HepG2 (cell line): ENCODE measurements at regions not wholly inside any gene's neighbourhood (a gene's known extent, or its start where the extent isn't known, plus 50 kb on each side); places are given as distances from the start of the nearest gene placed in this dataset.

ENCODE experiments used
- ADNP ChIP-seq: sonication (generic); formaldehyde crosslinking; IDR thresholded peaks from 2 replicates; pipeline ENCODE4 v1.4.0; 2020; ENCODE audit warnings: missing genetic modification reagents
- ARNTL ChIP-seq: sonication (generic); formaldehyde crosslinking; IDR thresholded peaks from 2 replicates; pipeline ENCODE4 v1.4.0; 2020; ENCODE audit warnings: mild to moderate bottlenecking, missing genetic modification reagents
- ATF4 ChIP-seq, 2 experiments: fragments of 450-650 bp in 1 of 2; sonication (generic) in 1 of 2; formaldehyde crosslinking; IDR thresholded peaks; 2 replicates each; pipeline versions ENCODE4 v1.5.0 to v1.8.0; 2020 to 2022; ENCODE audit warnings: mild to moderate bottlenecking in 1 of 2, missing genetic modification reagents in 1 of 2
- CENPX ChIP-seq: sonication (generic); formaldehyde crosslinking; IDR thresholded peaks from 2 replicates; pipeline ENCODE4 v1.9.0; 2021; ENCODE audit warnings: mild to moderate bottlenecking, missing genetic modification reagents, moderate library complexity
- ELF1 ChIP-seq: sonication (generic); formaldehyde crosslinking; IDR thresholded peaks from 2 replicates; pipeline ENCODE4 v1.4.0; 2020; ENCODE audit warnings: missing genetic modification reagents
- EP300 ChIP-seq, 3 experiments: sonication (generic) in 1 of 3; formaldehyde crosslinking in 1 of 3; IDR thresholded peaks; 2 replicates each; pipeline versions ENCODE4 v1.5.1 to v1.6.1; 2011 to 2020; ENCODE audit warnings: low read depth in 2 of 3, low read length in 2 of 3, borderline replicate concordance in 1 of 3, improper control_type of control experiment in 1 of 3, mild to moderate bottlenecking in 1 of 3, missing genetic modification reagents in 1 of 3, moderate library complexity in 1 of 3
- HOXA3 ChIP-seq: sonication (generic); formaldehyde crosslinking; IDR thresholded peaks from 2 replicates; pipeline ENCODE4 v1.5.0; 2020; ENCODE audit warnings: missing genetic modification reagents
- HOXA7 ChIP-seq: sonication (generic); formaldehyde crosslinking; IDR thresholded peaks from 2 replicates; pipeline ENCODE4 v1.8.1; 2022; ENCODE audit warnings: mild to moderate bottlenecking, missing genetic modification reagents, moderate library complexity
- RARA ChIP-seq: IDR thresholded peaks from 2 replicates; pipeline ENCODE4 v1.6.1; 2016; ENCODE audit warnings: missing genetic modification reagents, missing compliant biosample characterization
- REPIN1 ChIP-seq: sonication (generic); formaldehyde crosslinking; IDR thresholded peaks from 2 replicates; pipeline ENCODE4 v1.8.0; 2022; ENCODE audit warnings: missing genetic modification reagents, low read depth, mild to moderate bottlenecking, borderline replicate concordance
- SOX13 ChIP-seq, 3 experiments: fragments of 450-650 bp in 1 of 3; sonication (generic) in 1 of 3; formaldehyde crosslinking in 1 of 3; IDR thresholded peaks in 2 of 3; conservative IDR thresholded peaks in 1 of 3; 2 replicates each; pipeline versions ENCODE4 v1.5.0 to v1.6.1; 2016 to 2020; ENCODE audit warnings: antibody characterized with exemption in 1 of 3, mild to moderate bottlenecking in 1 of 3, missing compliant biosample characterization in 1 of 3, missing genetic modification reagents in 1 of 3, moderate library complexity in 1 of 3
- SRY ChIP-seq: sonication (generic); formaldehyde crosslinking; IDR thresholded peaks from 2 replicates; pipeline ENCODE4 v1.8.0; 2022; ENCODE audit warnings: mild to moderate bottlenecking, missing genetic modification reagents
- STAT5B ChIP-seq: sonication (generic); formaldehyde crosslinking; IDR thresholded peaks from 2 replicates; pipeline ENCODE4 v1.4.0; 2020; ENCODE audit warnings: missing genetic modification reagents
- TGIF2 ChIP-seq: IDR thresholded peaks from 2 replicates; pipeline ENCODE4 v1.6.1; 2016; ENCODE audit warnings: control low read depth, missing compliant biosample characterization
- ZNF878 ChIP-seq: sonication (generic); formaldehyde crosslinking; IDR thresholded peaks from 2 replicates; pipeline ENCODE4 v1.8.1; 2023; ENCODE audit warnings: mild to moderate bottlenecking, missing genetic modification reagents, moderate library complexity
- TF ChIP-seq, protein P1 (sequence below): sonication (generic); formaldehyde crosslinking; IDR thresholded peaks from 2 replicates; pipeline ENCODE4 v1.4.0; 2020; ENCODE audit warnings: missing genetic modification reagents, borderline replicate concordance

- TF ChIP-seq SOX13 (IDR thresholded peaks at IDR 0.05) (no peak), SOX13 (CRISPR knock-in tag; conservative IDR thresholded peaks at IDR 0.05 in 1 of 2, IDR thresholded peaks at IDR 0.05 in 1 of 2) (peak in 1 of 2 experiments; percentile 50; a peak in 1 of 4 replicates), CENPX (CRISPR knock-in tag) (no peak), EP300 (IDR thresholded peaks at IDR 0.05; ENCODE audit: low read depth in 2 of 2, low read length in 2 of 2) (peak; percentile 76 to 77; a peak in 3 of 4 replicates), EP300 (CRISPR knock-in tag; IDR thresholded peaks at IDR 0.05; ENCODE audit: borderline replicate concordance) (no peak), HOXA7 (no peak), ARNTL (CRISPR knock-in tag) (0 out of 2 replicates have a peak, but pooled peaks have one; percentile 41), STAT5B (CRISPR knock-in tag) (no peak), HOXA3 (CRISPR knock-in tag) (no peak), TGIF2 (CRISPR knock-in tag) (no peak), ELF1 (peak; percentile 25; the same call in 1 of the 2 replicates), ZNF878 (CRISPR knock-in tag) (peak; percentile 68; the same call in 1 of the 2 replicates), RARA (CRISPR knock-in tag) (peak; percentile 77), SRY (CRISPR knock-in tag) (no peak), ADNP (CRISPR knock-in tag) (no peak), ATF4 (CRISPR knock-in tag; IDR thresholded peaks at IDR 0.05) (peak; percentile 77 to 99; a peak in 3 of 4 replicates), REPIN1 (0 out of 2 replicates have a peak, but pooled peaks have one; percentile 33)
- TF ChIP-seq, protein P1, sequence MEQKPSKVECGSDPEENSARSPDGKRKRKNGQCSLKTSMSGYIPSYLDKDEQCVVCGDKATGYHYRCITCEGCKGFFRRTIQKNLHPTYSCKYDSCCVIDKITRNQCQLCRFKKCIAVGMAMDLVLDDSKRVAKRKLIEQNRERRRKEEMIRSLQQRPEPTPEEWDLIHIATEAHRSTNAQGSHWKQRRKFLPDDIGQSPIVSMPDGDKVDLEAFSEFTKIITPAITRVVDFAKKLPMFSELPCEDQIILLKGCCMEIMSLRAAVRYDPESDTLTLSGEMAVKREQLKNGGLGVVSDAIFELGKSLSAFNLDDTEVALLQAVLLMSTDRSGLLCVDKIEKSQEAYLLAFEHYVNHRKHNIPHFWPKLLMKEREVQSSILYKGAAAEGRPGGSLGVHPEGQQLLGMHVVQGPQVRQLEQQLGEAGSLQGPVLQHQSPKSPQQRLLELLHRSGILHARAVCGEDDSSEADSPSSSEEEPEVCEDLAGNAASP: peak; percentile 47; the same call in 1 of the 2 replicates
These were observed 94.7 kb upstream of the SIAH1 start (continued) for GRCh38 chr16:48479955-48480354.
